Endodermal cell (in vitro differentiated cells): ENCODE measurements at regions not wholly inside any gene's neighbourhood (a gene's known extent, or its start where the extent isn't known, plus 50 kb on each side); places are given as distances from the start of the nearest gene placed in this dataset.

Experiments used
- DNase-seq: peaks from one replicate; pipeline ENCODE4 v3.0.0-alpha.2; 2017
- H3K27ac ChIP-seq: 2 replicates; pipeline ENCODE4 v1.5.1; 2013; ENCODE audit warnings: mild to moderate bottlenecking, low read depth, low read length, moderate library complexity
- H3K27me3 ChIP-seq: 2 replicates; pipeline ENCODE4 v1.6.1; 2013; ENCODE audit warnings: mild to moderate bottlenecking, low read length, moderate library complexity; ENCODE audit not compliant: insufficient read depth, control insufficient read depth, poor library complexity, severe bottlenecking
- H3K36me3 ChIP-seq: 2 replicates; pipeline ENCODE4 v1.7.0; 2013; ENCODE audit warnings: mild to moderate bottlenecking, low read length, moderate library complexity; ENCODE audit not compliant: control insufficient read depth, insufficient read depth
- H3K4me1 ChIP-seq: one replicate; pipeline ENCODE4 v1.7.0; 2013; ENCODE audit warnings: low read length; ENCODE audit not compliant: control insufficient read depth, insufficient read depth
- H3K4me3 ChIP-seq: 2 replicates; pipeline ENCODE4 v1.5.1; 2013; ENCODE audit warnings: mild to moderate bottlenecking, low read length, moderate library complexity
- H3K9ac ChIP-seq: 2 replicates; pipeline ENCODE4 v1.6.1; 2013; ENCODE audit warnings: mild to moderate bottlenecking, low read length, moderate library complexity; ENCODE audit not compliant: poor library complexity, severe bottlenecking; ENCODE audit errors: extremely low read depth
- H3K9me3 ChIP-seq: 2 replicates; pipeline ENCODE4 v1.6.1; 2013; ENCODE audit warnings: mild to moderate bottlenecking, low read length, moderate library complexity; ENCODE audit not compliant: control insufficient read depth
- H3K27ac Mint-ChIP-seq: 2 replicates; pipeline ENCODE4 v1.8.0; 2020; ENCODE audit warnings: mixed read lengths
- H3K27me3 Mint-ChIP-seq: 2 replicates; pipeline ENCODE4 v1.8.0; 2021; ENCODE audit warnings: mild to moderate bottlenecking, mixed read lengths; ENCODE audit not compliant: insufficient read depth
- H3K36me3 Mint-ChIP-seq: 2 replicates; pipeline ENCODE4 v1.8.0; 2020; ENCODE audit warnings: low read depth, mixed read lengths
- H3K4me1 Mint-ChIP-seq: 2 replicates; pipeline ENCODE4 v1.8.0; 2020; ENCODE audit warnings: mixed read lengths
- H3K4me3 Mint-ChIP-seq: 2 replicates; pipeline ENCODE4 v1.8.0; 2020; ENCODE audit warnings: mild to moderate bottlenecking, moderate library complexity, mixed read lengths
- H3K9me3 Mint-ChIP-seq: 2 replicates; pipeline ENCODE4 v1.8.0; 2020; ENCODE audit warnings: mild to moderate bottlenecking, mixed read lengths
- WGBS, 2 experiments: methylation state at CpG; one replicate each; pipeline versions ENCODE4 v1.1.5 to v1.1.7; 2013; ENCODE audit warnings: missing lambda C conversion rate in 2 of 2, mixed read lengths in 1 of 2; ENCODE audit not compliant: insufficient coverage in 1 of 2, insufficient read length in 1 of 2; 5-methylcytosine and 5-hydroxymethylcytosine counted together
- TF ChIP-seq, protein P1 (sequence below): fragments of 200-600 bp; sonication (generic); conservative IDR thresholded peaks from 2 replicates; pipeline ENCODE4 v1.5.0; 2021; ENCODE audit warnings: antibody characterized with exemption, mild to moderate bottlenecking

DNA sequence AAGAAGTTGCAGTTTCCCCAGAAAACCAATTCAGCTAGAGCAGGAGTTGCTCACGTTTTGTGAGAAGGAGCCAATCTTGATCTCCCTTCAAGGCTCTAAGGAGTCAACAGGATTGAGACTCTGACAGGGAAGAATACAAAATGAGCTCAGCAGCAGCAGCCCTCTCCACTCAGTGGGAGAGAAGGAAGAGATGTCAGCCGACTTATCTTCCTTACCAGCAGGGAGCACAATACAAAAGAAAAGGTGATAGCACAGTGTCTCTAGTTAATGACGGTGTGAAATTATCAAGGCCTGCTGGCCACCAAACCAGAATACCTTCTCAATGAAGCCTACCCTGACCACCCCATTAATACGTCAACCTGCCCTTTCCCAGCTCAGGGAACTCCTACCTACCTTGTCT lies 223.6 kb upstream of the TMPO start:
- Mint-ChIP-seq H3K27ac (peak overlapping the region; percentile 46), H3K9me3 (peaks cover 1% of the 10 kb centered on the region), H3K27me3 (no peaks in the 10 kb centered on the region), H3K4me3 (peak overlapping the region; percentile 26), H3K4me1 (peaks cover 45% of the 10 kb centered on the region), H3K36me3 (peaks cover 3% of the 10 kb centered on the region)
- TF ChIP-seq, protein P1, sequence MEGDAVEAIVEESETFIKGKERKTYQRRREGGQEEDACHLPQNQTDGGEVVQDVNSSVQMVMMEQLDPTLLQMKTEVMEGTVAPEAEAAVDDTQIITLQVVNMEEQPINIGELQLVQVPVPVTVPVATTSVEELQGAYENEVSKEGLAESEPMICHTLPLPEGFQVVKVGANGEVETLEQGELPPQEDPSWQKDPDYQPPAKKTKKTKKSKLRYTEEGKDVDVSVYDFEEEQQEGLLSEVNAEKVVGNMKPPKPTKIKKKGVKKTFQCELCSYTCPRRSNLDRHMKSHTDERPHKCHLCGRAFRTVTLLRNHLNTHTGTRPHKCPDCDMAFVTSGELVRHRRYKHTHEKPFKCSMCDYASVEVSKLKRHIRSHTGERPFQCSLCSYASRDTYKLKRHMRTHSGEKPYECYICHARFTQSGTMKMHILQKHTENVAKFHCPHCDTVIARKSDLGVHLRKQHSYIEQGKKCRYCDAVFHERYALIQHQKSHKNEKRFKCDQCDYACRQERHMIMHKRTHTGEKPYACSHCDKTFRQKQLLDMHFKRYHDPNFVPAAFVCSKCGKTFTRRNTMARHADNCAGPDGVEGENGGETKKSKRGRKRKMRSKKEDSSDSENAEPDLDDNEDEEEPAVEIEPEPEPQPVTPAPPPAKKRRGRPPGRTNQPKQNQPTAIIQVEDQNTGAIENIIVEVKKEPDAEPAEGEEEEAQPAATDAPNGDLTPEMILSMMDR, result peak; percentile 23
- 4 to 21% methylated on average over 2 to 4 of the region's 4 CpGs for WGBS, 2 experiments
- Histone ChIP-seq H3K27ac (no peak overlapping the region), H3K9me3 (peaks cover 18% of the 10 kb centered on the region), H3K27me3 (no peaks in the 10 kb centered on the region), H3K9ac (no peak overlapping the region), H3K4me1 (peaks cover 7% of the 10 kb centered on the region), H3K36me3 (no peaks in the 10 kb centered on the region), H3K4me3 (peak overlapping the region; percentile 66)
- DNase-seq, result peak; percentile 91

DNA sequence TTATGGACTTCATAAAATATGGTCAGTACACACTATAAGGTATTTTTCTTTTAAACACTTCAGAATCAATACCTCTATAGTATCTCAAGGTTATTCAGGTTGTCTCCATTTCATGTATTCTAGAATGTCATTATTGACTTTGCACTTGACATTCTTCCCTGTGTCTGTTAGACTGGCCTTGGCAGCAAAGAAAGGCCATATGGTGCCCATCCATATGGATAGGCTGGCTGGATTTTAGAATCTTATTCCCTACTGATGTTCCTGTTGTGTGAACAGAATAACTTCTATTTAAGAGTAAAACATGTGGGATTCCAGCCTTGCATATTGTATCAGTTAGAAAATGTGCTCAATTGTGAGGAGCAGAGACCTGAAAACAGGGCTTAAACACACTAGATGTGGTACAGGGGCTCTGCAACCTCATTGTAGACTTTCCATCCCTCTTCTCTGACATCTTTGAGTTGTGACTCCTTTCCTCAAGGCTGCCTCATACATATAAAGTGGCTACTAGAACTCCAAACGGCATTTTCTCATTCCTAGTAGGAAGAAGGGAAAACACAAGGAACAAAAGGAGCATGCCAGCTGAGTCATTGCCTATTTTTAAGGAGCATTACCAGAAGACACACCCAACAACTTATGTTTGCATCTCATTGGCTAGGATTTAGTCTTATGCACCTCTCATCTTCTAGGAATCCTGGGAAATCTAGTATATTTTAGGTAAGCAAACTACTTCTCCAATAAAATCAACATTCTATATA lies 221.2 kb upstream of the TMPO start:
- Mint-ChIP-seq H3K27me3 (no peaks in the 10 kb centered on the region), H3K27ac (no peak overlapping the region), H3K36me3 (no peaks in the 10 kb centered on the region), H3K4me1 (peaks cover 37% of the 10 kb centered on the region), H3K4me3 (no peak overlapping the region), H3K9me3 (no peaks in the 10 kb centered on the region)
- DNase-seq, result no peak
- WGBS, 2 experiments, result 79% methylated on average over 1 of the region's 1 CpG; no CpG with 5 or more reads in 1 of the 2 experiments
- H3K9ac ChIP-seq, result no peak overlapping the region
- H3K4me1 ChIP-seq, result peaks cover 7% of the 10 kb centered on the region
- TF ChIP-seq, protein P1, result no peak
- no peak overlapping the region for H3K4me3 ChIP-seq
- H3K27ac ChIP-seq, result no peak overlapping the region
- H3K36me3 ChIP-seq, result no peaks in the 10 kb centered on the region
- no peaks in the 10 kb centered on the region for H3K9me3 ChIP-seq
- no peaks in the 10 kb centered on the region for H3K27me3 ChIP-seq

DNA sequence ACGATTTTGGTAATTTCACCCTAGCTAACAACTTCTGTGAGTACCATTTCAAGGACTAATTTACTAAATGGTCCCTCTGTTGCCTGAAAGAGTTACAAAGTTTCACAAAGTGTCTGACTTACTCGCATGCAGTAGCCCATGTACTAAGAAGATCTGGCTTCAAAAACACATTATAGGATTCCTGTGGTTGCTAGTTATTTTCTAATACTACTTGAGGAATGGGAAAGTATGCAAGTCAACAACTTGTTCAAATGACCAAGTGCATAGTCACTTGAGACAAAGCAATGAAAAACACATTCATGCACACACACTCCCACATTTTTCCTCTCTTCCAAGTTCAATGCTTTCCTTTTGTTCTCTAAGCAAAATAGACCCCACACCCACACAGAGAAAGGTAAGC lies 219.7 kb upstream of the TMPO start:
- TF ChIP-seq, protein P1, result no peak
- WGBS, 2 experiments, result 84 to 100% methylated on average over 2 of the region's 2 CpGs

More for the DNA sequence above, 219.7 kb upstream of the TMPO start:
- no peak overlapping the region for H3K4me3 Mint-ChIP-seq
- H3K9ac ChIP-seq, result no peak overlapping the region
- peaks cover 41% of the 10 kb centered on the region for H3K4me1 Mint-ChIP-seq
- no peak for DNase-seq
- peaks cover 11% of the 10 kb centered on the region for H3K4me1 ChIP-seq
- H3K27ac Mint-ChIP-seq, result no peak overlapping the region
- no peak overlapping the region for H3K27ac ChIP-seq
- H3K9me3 Mint-ChIP-seq, result no peaks in the 10 kb centered on the region
- no peaks in the 10 kb centered on the region for H3K36me3 Mint-ChIP-seq
- H3K4me3 ChIP-seq, result no peak overlapping the region
- no peaks in the 10 kb centered on the region for H3K9me3 ChIP-seq
- no peaks in the 10 kb centered on the region for H3K27me3 Mint-ChIP-seq
- no peaks in the 10 kb centered on the region for H3K27me3 ChIP-seq
- no peaks in the 10 kb centered on the region for H3K36me3 ChIP-seq
